ENCODE measurements at regions not wholly inside any gene's neighbourhood (a gene's known extent, or its start where the extent isn't known, plus 50 kb on each side); places are given as distances from the start of the nearest gene placed in this dataset.

- DNase-seq (ENCODE audit: low read depth) = no peak
Observed at GRCh38 chr9:36764364-36765076, 191.8 kb downstream of the MELK start.

GRCh38 chr9:36765077-36765390 lies 192.3 kb downstream of the MELK start:
- DNase-seq (ENCODE audit: low read depth) = no peak

- peak; percentile 21 for DNase-seq (ENCODE audit: low read depth)
Observed at GRCh38 chr9:36765468-36766341, 193.0 kb downstream of the MELK start.

GRCh38 chr9:36768677-36769076 lies 196.0 kb downstream of the MELK start:
- no peak for DNase-seq (ENCODE audit: low read depth)

GRCh38 chr9:36770025-36770424 lies 197.3 kb downstream of the MELK start:
- DNase-seq (ENCODE audit: low read depth) = no peak

- DNase-seq (ENCODE audit: low read depth) = no peak
Observed at GRCh38 chr9:36772449-36773403, 200.0 kb downstream of the MELK start.

GRCh38 chr9:36778682-36779081 lies 206.0 kb downstream of the MELK start:
- DNase-seq (ENCODE audit: low read depth) = no peak

GRCh38 chr9:36779582-36779981 lies 206.9 kb downstream of the MELK start:
- DNase-seq (ENCODE audit: low read depth) = no peak

GRCh38 chr9:36780186-36780585 lies 207.5 kb downstream of the MELK start:
- no peak for DNase-seq (ENCODE audit: low read depth)

- no peak for DNase-seq (ENCODE audit: low read depth)
Observed at GRCh38 chr9:36781533-36781932, 208.8 kb downstream of the MELK start.
